DOHH2 (cell line): ENCODE measurements at regions not wholly inside any gene's neighbourhood (a gene's known extent, or its start where the extent isn't known, plus 50 kb on each side); places are given as distances from the start of the nearest gene placed in this dataset.

Source experiments
- H3F3A ChIP-seq: fragments of 200-600 bp; sonication (generic), shearing (Covaris generic); 2 replicates; pipeline ENCODE4 v1.6.0; 2016; ENCODE audit warnings: antibody characterized with exemption, mild to moderate bottlenecking; ENCODE audit not compliant: control insufficient read depth, insufficient read depth
- H3K27ac ChIP-seq: fragments of 200-600 bp; sonication (generic); 2 replicates; pipeline ENCODE4 v1.5.1; 2014; ENCODE audit warnings: low read depth, mild to moderate bottlenecking, low read length, moderate library complexity
- H3K27me3 ChIP-seq: fragments of 200-600 bp; sonication (generic); 2 replicates; pipeline ENCODE4 v1.6.1; 2014; ENCODE audit warnings: mild to moderate bottlenecking, low read length, mixed read lengths; ENCODE audit not compliant: control insufficient read depth
- H3K36me3 ChIP-seq: fragments of 200-600 bp; sonication (generic); 2 replicates; pipeline ENCODE4 v1.6.1; 2014; ENCODE audit warnings: mild to moderate bottlenecking, low read length, moderate library complexity, mixed read lengths; ENCODE audit not compliant: control insufficient read depth
- H3K4me1 ChIP-seq: fragments of 200-600 bp; sonication (generic); 2 replicates; pipeline ENCODE4 v1.6.1; 2014; ENCODE audit warnings: mild to moderate bottlenecking, low read length, mixed read lengths; ENCODE audit not compliant: control insufficient read depth
- H3K4me2 ChIP-seq: fragments of 200-600 bp; sonication (generic); 2 replicates; pipeline ENCODE4 v1.6.0; 2014; ENCODE audit warnings: mild to moderate bottlenecking, low read length, moderate library complexity
- H3K4me3 ChIP-seq: fragments of 200-600 bp; sonication (generic); 2 replicates; pipeline ENCODE4 v1.5.1; 2014; ENCODE audit warnings: mild to moderate bottlenecking, low read length, mixed read lengths
- H3K79me2 ChIP-seq: fragments of 200-600 bp; sonication (generic); 2 replicates; pipeline ENCODE4 v1.6.1; 2014; ENCODE audit warnings: mild to moderate bottlenecking, low read length, mixed read lengths; ENCODE audit not compliant: control insufficient read depth
- H3K9me2 ChIP-seq: fragments of 200-600 bp; sonication (generic); replicated peaks from 2 replicates; pipeline ENCODE4 v1.6.1; 2014; ENCODE audit warnings: mild to moderate bottlenecking, low read length, mixed read lengths; ENCODE audit not compliant: control insufficient read depth
- H3K9me3 ChIP-seq: fragments of 200-600 bp; sonication (generic); 2 replicates; pipeline ENCODE4 v1.6.1; 2014; ENCODE audit warnings: antibody characterized with exemption, low read length, mixed read lengths; ENCODE audit not compliant: control insufficient read depth, insufficient read depth
- H4K20me1 ChIP-seq: fragments of 200-600 bp; sonication (generic); 2 replicates; pipeline ENCODE4 v1.6.0; 2014; ENCODE audit warnings: low read depth, mild to moderate bottlenecking, antibody characterized with exemption, low read length, moderate library complexity; ENCODE audit not compliant: control insufficient read depth, insufficient read depth
- EZH2phosphoT487 ChIP-seq: fragments of 200-600 bp; sonication (generic); IDR thresholded peaks from 2 replicates; pipeline ENCODE4 v1.6.1; 2017; ENCODE audit warnings: borderline replicate concordance, mild to moderate bottlenecking, antibody characterized with exemption, low read length, moderate library complexity, mixed read lengths
- TF ChIP-seq, protein P1 (sequence below): fragments of 200-600 bp; sonication (generic); IDR thresholded peaks from one replicate; pipeline ENCODE4 v1.5.1; 2014; ENCODE audit warnings: antibody characterized with exemption, mild to moderate bottlenecking, low read depth, low read length; ENCODE audit not compliant: poor library complexity, severe bottlenecking

DNA sequence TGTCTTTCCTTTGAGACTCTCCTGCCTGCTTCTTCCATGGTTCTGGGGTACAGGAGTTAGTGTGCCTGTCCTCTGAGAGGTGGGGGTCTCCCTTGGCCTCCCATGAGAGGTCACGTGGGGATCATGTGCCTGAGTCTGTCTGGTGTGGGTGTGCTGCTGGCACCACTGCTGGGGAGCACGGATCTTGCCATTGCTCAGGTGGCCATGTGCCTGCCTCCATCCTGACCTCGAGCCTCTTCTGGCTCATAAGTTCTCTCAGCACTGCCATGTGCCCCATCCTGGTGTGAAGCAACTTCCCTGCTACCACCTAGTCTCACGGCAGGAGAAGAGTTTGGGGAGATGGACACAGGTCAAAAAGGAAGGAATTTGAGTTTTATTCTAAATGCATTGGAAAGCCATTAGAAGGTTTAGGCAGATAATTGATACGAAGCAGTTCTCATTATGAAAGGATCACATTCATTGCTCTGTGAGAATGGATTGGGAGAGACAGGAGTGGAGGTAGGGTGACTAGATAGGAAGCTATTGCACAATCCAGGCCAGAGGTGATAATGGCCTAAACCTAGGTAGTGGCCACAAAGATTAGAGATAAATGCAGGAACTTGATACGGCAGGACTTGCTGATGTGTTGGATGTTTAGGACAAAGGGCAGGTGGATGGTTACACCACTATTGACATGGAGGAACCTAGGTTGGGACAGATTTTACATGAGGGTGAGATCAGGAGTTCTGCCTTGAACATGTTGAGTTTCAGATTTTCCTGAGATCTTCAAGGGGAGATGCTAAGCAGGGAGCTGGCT is 173.0 kb upstream of the RORA start:
- Histone ChIP-seq H3K79me2 (no peaks in the 10 kb centered on the region), H3F3A (no peaks in the 10 kb centered on the region), H4K20me1 (no peaks in the 10 kb centered on the region), H3K27ac (no peak overlapping the region), H3K27me3 (no peaks in the 10 kb centered on the region), H3K4me2 (no peak overlapping the region), H3K36me3 (no peaks in the 10 kb centered on the region), H3K4me3 (no peak overlapping the region), H3K4me1 (peaks cover 9% of the 10 kb centered on the region), H3K9me2 (no peaks in the 10 kb centered on the region), H3K9me3 (peaks cover 18% of the 10 kb centered on the region)
- TF ChIP-seq, protein P1, sequence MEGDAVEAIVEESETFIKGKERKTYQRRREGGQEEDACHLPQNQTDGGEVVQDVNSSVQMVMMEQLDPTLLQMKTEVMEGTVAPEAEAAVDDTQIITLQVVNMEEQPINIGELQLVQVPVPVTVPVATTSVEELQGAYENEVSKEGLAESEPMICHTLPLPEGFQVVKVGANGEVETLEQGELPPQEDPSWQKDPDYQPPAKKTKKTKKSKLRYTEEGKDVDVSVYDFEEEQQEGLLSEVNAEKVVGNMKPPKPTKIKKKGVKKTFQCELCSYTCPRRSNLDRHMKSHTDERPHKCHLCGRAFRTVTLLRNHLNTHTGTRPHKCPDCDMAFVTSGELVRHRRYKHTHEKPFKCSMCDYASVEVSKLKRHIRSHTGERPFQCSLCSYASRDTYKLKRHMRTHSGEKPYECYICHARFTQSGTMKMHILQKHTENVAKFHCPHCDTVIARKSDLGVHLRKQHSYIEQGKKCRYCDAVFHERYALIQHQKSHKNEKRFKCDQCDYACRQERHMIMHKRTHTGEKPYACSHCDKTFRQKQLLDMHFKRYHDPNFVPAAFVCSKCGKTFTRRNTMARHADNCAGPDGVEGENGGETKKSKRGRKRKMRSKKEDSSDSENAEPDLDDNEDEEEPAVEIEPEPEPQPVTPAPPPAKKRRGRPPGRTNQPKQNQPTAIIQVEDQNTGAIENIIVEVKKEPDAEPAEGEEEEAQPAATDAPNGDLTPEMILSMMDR = no peak
- no peak for TF ChIP-seq EZH2phosphoT487

DNA sequence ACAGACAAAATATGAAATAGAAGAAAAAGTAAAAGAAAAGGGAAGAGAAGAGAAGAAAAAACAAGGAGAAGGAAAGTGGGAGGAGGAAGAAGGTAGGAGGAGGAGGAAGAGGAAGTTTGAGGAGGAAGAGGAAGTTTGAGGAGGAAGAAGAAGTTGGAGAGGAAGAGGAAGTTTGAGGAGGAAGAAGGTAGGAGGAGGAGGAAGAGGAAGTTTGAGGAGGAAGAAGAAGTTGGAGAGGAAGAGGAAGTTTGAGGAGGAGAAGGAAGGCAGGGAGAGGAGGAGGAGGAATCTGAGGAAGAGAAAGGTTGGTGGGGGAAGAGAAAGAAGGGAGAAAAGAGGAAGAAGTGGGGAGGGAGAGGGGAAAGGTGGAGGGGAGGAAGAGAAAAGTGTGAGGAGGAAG is 169.2 kb upstream of the RORA start:
- TF ChIP-seq, protein P1 = no peak
- TF ChIP-seq EZH2phosphoT487 = no peak
- H4K20me1 ChIP-seq = no peaks in the 10 kb centered on the region
- peaks cover 18% of the 10 kb centered on the region for H3K9me3 ChIP-seq
- no peaks in the 10 kb centered on the region for H3K9me2 ChIP-seq
- no peaks in the 10 kb centered on the region for H3K27me3 ChIP-seq
- H3K4me2 ChIP-seq = no peak overlapping the region
- peak overlapping the region; percentile 8; the same call in 1 of the 2 replicates for H3K27ac ChIP-seq
- H3K4me1 ChIP-seq = peaks cover 9% of the 10 kb centered on the region
- no peaks in the 10 kb centered on the region for H3K36me3 ChIP-seq
- peak overlapping the region; percentile 13; the same call in 1 of the 2 replicates for H3K4me3 ChIP-seq
- no peaks in the 10 kb centered on the region for H3F3A ChIP-seq
- H3K79me2 ChIP-seq = no peaks in the 10 kb centered on the region

DNA sequence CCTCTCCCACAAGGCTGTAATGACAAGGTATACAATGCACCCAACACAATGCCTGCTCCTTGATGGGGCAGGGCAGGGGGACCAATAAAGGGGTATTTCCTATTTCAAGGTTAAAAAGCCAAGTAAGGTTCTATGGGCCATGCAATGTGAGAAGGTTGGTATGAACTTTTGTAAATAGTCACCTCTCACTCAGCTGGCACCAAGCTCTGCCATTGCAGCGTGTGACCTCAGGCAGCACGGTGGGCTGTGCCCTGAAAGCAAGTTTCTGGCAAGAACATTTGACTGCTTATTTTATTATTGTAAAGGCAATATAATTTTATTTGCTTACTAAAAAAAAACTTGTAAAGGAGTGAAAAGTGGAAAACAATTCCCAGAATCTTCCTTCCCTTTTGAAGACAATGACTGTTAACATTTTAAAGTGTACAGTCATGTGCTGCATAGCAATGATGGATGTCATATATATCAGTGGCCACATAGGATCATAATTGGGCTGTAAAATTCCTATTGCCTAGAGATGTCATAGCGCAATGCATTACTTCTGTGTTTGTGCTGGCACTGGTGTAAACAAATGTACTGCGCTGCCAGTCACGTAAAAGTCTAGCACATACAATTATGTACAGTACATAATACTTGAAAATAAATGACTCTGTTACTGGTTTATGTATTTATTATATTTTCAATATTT is 167.3 kb upstream of the RORA start:
- Histone ChIP-seq H3K27me3 (no peaks in the 10 kb centered on the region), H3K4me2 (no peak overlapping the region), H3F3A (no peaks in the 10 kb centered on the region), H3K27ac (no peak overlapping the region), H3K9me3 (peaks cover 18% of the 10 kb centered on the region), H3K4me3 (no peak overlapping the region), H4K20me1 (no peaks in the 10 kb centered on the region), H3K4me1 (peaks cover 9% of the 10 kb centered on the region), H3K79me2 (no peaks in the 10 kb centered on the region), H3K36me3 (no peaks in the 10 kb centered on the region), H3K9me2 (no peaks in the 10 kb centered on the region)
- no peak for TF ChIP-seq EZH2phosphoT487
- TF ChIP-seq, protein P1 = no peak
